Smooth muscle cell (in vitro differentiated cells): ENCODE measurements at regions not wholly inside any gene's neighbourhood (a gene's known extent, or its start where the extent isn't known, plus 50 kb on each side); places are given as distances from the start of the nearest gene placed in this dataset.

Experiments
- DNase-seq: peaks from one replicate; lab custom pipeline; 2025; ENCODE audit not compliant: unreplicated experiment; lab: John Stamatoyannopoulos, UW
- H2AFZ ChIP-seq: fragments of 200-600 bp; sonication (generic); 2 replicates; pipeline ENCODE4 v1.6.0; 2016; ENCODE audit warnings: antibody characterized with exemption, low read depth, mild to moderate bottlenecking
- H3F3A ChIP-seq: fragments of 200-600 bp; sonication (generic); 2 replicates; pipeline ENCODE4 v1.6.0; 2017; ENCODE audit warnings: antibody characterized with exemption, low read depth
- H3K27ac ChIP-seq: fragments of 200-600 bp; sonication (generic); 2 replicates; pipeline ENCODE4 v1.5.1; 2016; ENCODE audit warnings: low read depth, mild to moderate bottlenecking
- H3K27me3 ChIP-seq: fragments of 200-600 bp; sonication (generic); 2 replicates; pipeline ENCODE4 v1.6.1; 2016; ENCODE audit warnings: low read depth, mild to moderate bottlenecking
- H3K36me3 ChIP-seq: fragments of 200-600 bp; sonication (generic); 2 replicates; pipeline ENCODE4 v1.5.1; 2016; ENCODE audit warnings: low read depth
- H3K4me1 ChIP-seq: fragments of 200-600 bp; sonication (generic); 2 replicates; pipeline ENCODE4 v1.5.1; 2016; ENCODE audit warnings: low read depth
- H3K4me2 ChIP-seq: fragments of 200-600 bp; sonication (generic); 2 replicates; pipeline ENCODE4 v1.6.0; 2016; ENCODE audit warnings: mild to moderate bottlenecking
- H3K4me3 ChIP-seq: fragments of 200-600 bp; sonication (generic); 2 replicates; pipeline ENCODE4 v1.5.1; 2016; ENCODE audit warnings: mild to moderate bottlenecking
- H3K79me2 ChIP-seq: fragments of 200-600 bp; sonication (generic); 2 replicates; pipeline ENCODE4 v1.6.0; 2016; ENCODE audit warnings: low read depth, mild to moderate bottlenecking
- H3K9ac ChIP-seq: fragments of 200-600 bp; sonication (generic); 2 replicates; pipeline ENCODE4 v1.6.0; 2016; ENCODE audit warnings: low read depth
- H3K9me3 ChIP-seq: fragments of 200-600 bp; sonication (generic); replicated peaks from 2 replicates; pipeline ENCODE4 v1.5.1; 2016; ENCODE audit warnings: low read depth
- H4K20me1 ChIP-seq: fragments of 200-600 bp; sonication (generic); 2 replicates; pipeline ENCODE4 v1.6.0; 2016; ENCODE audit warnings: low read depth
- WGBS: methylation state at CpG from one replicate; pipeline ENCODE4 v1.1.7; 2016; ENCODE audit warnings: low lambda C conversion rate; 5-methylcytosine and 5-hydroxymethylcytosine counted together
- TF ChIP-seq, protein P1 (sequence below): fragments of 200-600 bp; sonication (generic); IDR thresholded peaks from 2 replicates; pipeline ENCODE4 v1.5.1; 2017; ENCODE audit warnings: borderline replicate concordance, mild to moderate bottlenecking, antibody characterized with exemption; ENCODE audit not compliant: insufficient read depth, poor library complexity, severe bottlenecking

GRCh38 chr7:96836456-96836855, 126.8 kb upstream of the SEM1 start:
- Histone ChIP-seq H3K4me1 (peaks cover 5% of the 10 kb centered on the region), H3K9me3 (no peaks in the 10 kb centered on the region), H3K9ac (no peak overlapping the region), H2AFZ (no peak overlapping the region), H3F3A (no peaks in the 10 kb centered on the region), H3K4me3 (no peak overlapping the region), H3K27me3 (peaks cover 15% of the 10 kb centered on the region), H3K27ac (no peak overlapping the region), H4K20me1 (no peaks in the 10 kb centered on the region), H3K79me2 (no peaks in the 10 kb centered on the region), H3K36me3 (no peaks in the 10 kb centered on the region), H3K4me2 (no peak overlapping the region)
- WGBS = 63% methylated on average over 3 of the region's 3 CpGs
- DNase-seq = no peak
- TF ChIP-seq, protein P1, sequence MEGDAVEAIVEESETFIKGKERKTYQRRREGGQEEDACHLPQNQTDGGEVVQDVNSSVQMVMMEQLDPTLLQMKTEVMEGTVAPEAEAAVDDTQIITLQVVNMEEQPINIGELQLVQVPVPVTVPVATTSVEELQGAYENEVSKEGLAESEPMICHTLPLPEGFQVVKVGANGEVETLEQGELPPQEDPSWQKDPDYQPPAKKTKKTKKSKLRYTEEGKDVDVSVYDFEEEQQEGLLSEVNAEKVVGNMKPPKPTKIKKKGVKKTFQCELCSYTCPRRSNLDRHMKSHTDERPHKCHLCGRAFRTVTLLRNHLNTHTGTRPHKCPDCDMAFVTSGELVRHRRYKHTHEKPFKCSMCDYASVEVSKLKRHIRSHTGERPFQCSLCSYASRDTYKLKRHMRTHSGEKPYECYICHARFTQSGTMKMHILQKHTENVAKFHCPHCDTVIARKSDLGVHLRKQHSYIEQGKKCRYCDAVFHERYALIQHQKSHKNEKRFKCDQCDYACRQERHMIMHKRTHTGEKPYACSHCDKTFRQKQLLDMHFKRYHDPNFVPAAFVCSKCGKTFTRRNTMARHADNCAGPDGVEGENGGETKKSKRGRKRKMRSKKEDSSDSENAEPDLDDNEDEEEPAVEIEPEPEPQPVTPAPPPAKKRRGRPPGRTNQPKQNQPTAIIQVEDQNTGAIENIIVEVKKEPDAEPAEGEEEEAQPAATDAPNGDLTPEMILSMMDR = no peak

GRCh38 chr7:96837593-96837992, 127.9 kb upstream of the SEM1 start:
- TF ChIP-seq, protein P1 = no peak
- Histone ChIP-seq H3K4me3 (no peak overlapping the region), H3K27ac (no peak overlapping the region), H3K9ac (no peak overlapping the region), H3K9me3 (no peaks in the 10 kb centered on the region), H3K4me2 (no peak overlapping the region), H3K36me3 (no peaks in the 10 kb centered on the region), H3K27me3 (peaks cover 22% of the 10 kb centered on the region), H3K79me2 (no peaks in the 10 kb centered on the region), H2AFZ (no peak overlapping the region), H3F3A (no peaks in the 10 kb centered on the region), H4K20me1 (no peaks in the 10 kb centered on the region), H3K4me1 (peaks cover 5% of the 10 kb centered on the region)
- WGBS = 70% methylated on average over 2 of the region's 2 CpGs
- no peak for DNase-seq

DNA sequence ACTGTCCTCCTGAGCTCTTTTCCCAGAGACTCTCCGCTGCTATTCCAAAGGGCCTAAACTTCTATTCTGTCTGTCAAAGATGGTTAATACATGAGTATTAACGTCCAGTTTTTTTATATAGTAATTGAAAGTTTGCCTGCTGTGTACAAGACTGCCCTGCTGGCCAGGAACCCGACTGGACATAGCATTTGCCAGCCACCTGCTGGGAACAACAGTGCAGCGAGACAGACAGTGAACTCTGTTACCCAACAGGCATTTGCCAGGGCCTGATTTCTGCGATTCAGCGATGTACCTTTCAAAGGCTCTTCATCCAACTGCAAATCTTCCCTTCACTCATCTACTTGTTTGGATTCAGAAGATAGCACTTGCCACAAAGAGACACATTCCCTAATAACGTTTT, 128.8 kb upstream of the SEM1 start:
- Histone ChIP-seq H3K79me2 (no peaks in the 10 kb centered on the region), H3K27me3 (peaks cover 26% of the 10 kb centered on the region), H3K27ac (no peak overlapping the region), H4K20me1 (no peaks in the 10 kb centered on the region), H3K9ac (no peak overlapping the region), H3K9me3 (no peaks in the 10 kb centered on the region), H2AFZ (no peak overlapping the region), H3F3A (no peaks in the 10 kb centered on the region), H3K4me3 (no peak overlapping the region), H3K36me3 (no peaks in the 10 kb centered on the region), H3K4me2 (no peak overlapping the region), H3K4me1 (peaks cover 5% of the 10 kb centered on the region)
- DNase-seq = no peak
- WGBS = 74% methylated on average over 7 of the region's 7 CpGs
- TF ChIP-seq, protein P1 = no peak

GRCh38 chr7:96855139-96855538, 145.5 kb upstream of the SEM1 start:
- DNase-seq = no peak
- Histone ChIP-seq H3K4me3 (no peak overlapping the region), H2AFZ (no peak overlapping the region), H4K20me1 (no peaks in the 10 kb centered on the region), H3K27ac (no peak overlapping the region), H3K79me2 (no peaks in the 10 kb centered on the region), H3F3A (no peaks in the 10 kb centered on the region), H3K4me2 (no peak overlapping the region), H3K36me3 (no peaks in the 10 kb centered on the region), H3K9me3 (no peaks in the 10 kb centered on the region), H3K9ac (no peak overlapping the region), H3K27me3 (peaks cover 9% of the 10 kb centered on the region), H3K4me1 (no peaks in the 10 kb centered on the region)
- TF ChIP-seq, protein P1 = no peak
